ENCODE measurements at regions not wholly inside any gene's neighbourhood (a gene's known extent, or its start where the extent isn't known, plus 50 kb on each side); places are given as distances from the start of the nearest gene placed in this dataset.

DNA sequence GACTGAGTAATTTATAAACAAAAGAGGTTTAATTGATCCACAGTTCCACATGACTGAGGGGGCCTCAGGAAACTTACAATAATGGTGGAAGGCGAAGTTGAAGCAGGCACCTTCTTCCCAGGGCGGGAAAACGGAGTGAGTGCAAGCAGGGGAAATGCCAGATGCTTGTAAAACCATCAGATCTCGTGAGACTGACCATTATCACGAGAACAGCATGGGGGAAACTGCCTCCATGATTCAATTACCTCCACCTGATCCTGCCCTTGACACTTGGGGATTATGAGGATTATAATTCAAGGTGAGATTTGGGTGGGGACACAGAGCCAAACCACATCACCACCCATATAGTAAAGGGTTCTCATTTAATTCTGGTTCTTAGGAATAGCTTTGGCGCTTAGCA, 219.5 kb upstream of the ATP5MC3 start:
- FAIRE-seq: no peak
- Mint-ChIP-seq H3K9me3 (ENCODE audit: unreplicated experiment) (no peaks in the 10 kb centered on the region), H3K4me1 (ENCODE audit: low read depth, unreplicated experiment) (no peaks in the 10 kb centered on the region), H3K36me3 (ENCODE audit: low read depth, unreplicated experiment) (no peaks in the 10 kb centered on the region), H3K27ac (ENCODE audit: unreplicated experiment) (no peak overlapping the region), H3K4me3 (ENCODE audit: unreplicated experiment) (no peak overlapping the region), H3K27me3 (ENCODE audit: low read depth, unreplicated experiment) (peaks cover 6% of the 10 kb centered on the region)
- Histone ChIP-seq H3K79me2 (ENCODE audit: insufficient read depth, low read length) (no peaks in the 10 kb centered on the region), H2AFZ (ENCODE audit: low read depth, low read length) (no peak overlapping the region), H3K9ac (ENCODE audit: low read length) (no peak overlapping the region), H3K4me2 (ENCODE audit: low read length) (no peak overlapping the region), H3K4me1 (ENCODE audit: insufficient read depth, low read length) (no peaks in the 10 kb centered on the region), H3K4me3 (ENCODE audit: insufficient read depth, low read depth, low read length) (no peak overlapping the region), H3K9me3 (ENCODE audit: insufficient read depth, low read depth, low read length) (no peaks in the 10 kb centered on the region), H4K20me1 (ENCODE audit: insufficient read depth, low read length) (no peaks in the 10 kb centered on the region), H3K27ac (ENCODE audit: low read depth, low read length) (no peak overlapping the region), H3K36me3 (ENCODE audit: insufficient read depth, low read length) (no peaks in the 10 kb centered on the region), H3K27me3 (ENCODE audit: insufficient read depth, low read length) (no peaks in the 10 kb centered on the region)
- TF ChIP-seq, protein P1, sequence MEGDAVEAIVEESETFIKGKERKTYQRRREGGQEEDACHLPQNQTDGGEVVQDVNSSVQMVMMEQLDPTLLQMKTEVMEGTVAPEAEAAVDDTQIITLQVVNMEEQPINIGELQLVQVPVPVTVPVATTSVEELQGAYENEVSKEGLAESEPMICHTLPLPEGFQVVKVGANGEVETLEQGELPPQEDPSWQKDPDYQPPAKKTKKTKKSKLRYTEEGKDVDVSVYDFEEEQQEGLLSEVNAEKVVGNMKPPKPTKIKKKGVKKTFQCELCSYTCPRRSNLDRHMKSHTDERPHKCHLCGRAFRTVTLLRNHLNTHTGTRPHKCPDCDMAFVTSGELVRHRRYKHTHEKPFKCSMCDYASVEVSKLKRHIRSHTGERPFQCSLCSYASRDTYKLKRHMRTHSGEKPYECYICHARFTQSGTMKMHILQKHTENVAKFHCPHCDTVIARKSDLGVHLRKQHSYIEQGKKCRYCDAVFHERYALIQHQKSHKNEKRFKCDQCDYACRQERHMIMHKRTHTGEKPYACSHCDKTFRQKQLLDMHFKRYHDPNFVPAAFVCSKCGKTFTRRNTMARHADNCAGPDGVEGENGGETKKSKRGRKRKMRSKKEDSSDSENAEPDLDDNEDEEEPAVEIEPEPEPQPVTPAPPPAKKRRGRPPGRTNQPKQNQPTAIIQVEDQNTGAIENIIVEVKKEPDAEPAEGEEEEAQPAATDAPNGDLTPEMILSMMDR (IDR thresholded peaks at IDR 0.05; ENCODE audit: insufficient read depth, low read depth, low read length): no peak
- no peak for TF ChIP-seq EZH2 (IDR thresholded peaks at IDR 0.05; ENCODE audit: insufficient read depth, low read length)
- DNase-seq (ENCODE audit: low read depth): no peak

GRCh38 chr2:175399326-175399725, 217.8 kb upstream of the ATP5MC3 start:
- Histone ChIP-seq H3K27me3 (ENCODE audit: insufficient read depth, low read length) (no peaks in the 10 kb centered on the region), H3K4me3 (ENCODE audit: insufficient read depth, low read depth, low read length) (no peak overlapping the region), H3K4me2 (ENCODE audit: low read length) (no peak overlapping the region), H3K79me2 (ENCODE audit: insufficient read depth, low read length) (no peaks in the 10 kb centered on the region), H3K9ac (ENCODE audit: low read length) (no peak overlapping the region), H3K27ac (ENCODE audit: low read depth, low read length) (no peak overlapping the region), H3K4me1 (ENCODE audit: insufficient read depth, low read length) (no peaks in the 10 kb centered on the region), H3K9me3 (ENCODE audit: insufficient read depth, low read depth, low read length) (no peaks in the 10 kb centered on the region), H3K36me3 (ENCODE audit: insufficient read depth, low read length) (no peaks in the 10 kb centered on the region), H4K20me1 (ENCODE audit: insufficient read depth, low read length) (no peaks in the 10 kb centered on the region), H2AFZ (ENCODE audit: low read depth, low read length) (no peak overlapping the region)
- Mint-ChIP-seq H3K9me3 (ENCODE audit: unreplicated experiment) (no peaks in the 10 kb centered on the region), H3K4me3 (ENCODE audit: unreplicated experiment) (no peak overlapping the region), H3K36me3 (ENCODE audit: low read depth, unreplicated experiment) (no peaks in the 10 kb centered on the region), H3K27me3 (ENCODE audit: low read depth, unreplicated experiment) (peaks cover 6% of the 10 kb centered on the region), H3K4me1 (ENCODE audit: low read depth, unreplicated experiment) (no peaks in the 10 kb centered on the region), H3K27ac (ENCODE audit: unreplicated experiment) (no peak overlapping the region)
- DNase-seq (ENCODE audit: low read depth) (no peak), FAIRE-seq (no peak)
- TF ChIP-seq, protein P1 (IDR thresholded peaks at IDR 0.05; ENCODE audit: insufficient read depth, low read depth, low read length): no peak
- TF ChIP-seq EZH2 (IDR thresholded peaks at IDR 0.05; ENCODE audit: insufficient read depth, low read length): no peak

DNA sequence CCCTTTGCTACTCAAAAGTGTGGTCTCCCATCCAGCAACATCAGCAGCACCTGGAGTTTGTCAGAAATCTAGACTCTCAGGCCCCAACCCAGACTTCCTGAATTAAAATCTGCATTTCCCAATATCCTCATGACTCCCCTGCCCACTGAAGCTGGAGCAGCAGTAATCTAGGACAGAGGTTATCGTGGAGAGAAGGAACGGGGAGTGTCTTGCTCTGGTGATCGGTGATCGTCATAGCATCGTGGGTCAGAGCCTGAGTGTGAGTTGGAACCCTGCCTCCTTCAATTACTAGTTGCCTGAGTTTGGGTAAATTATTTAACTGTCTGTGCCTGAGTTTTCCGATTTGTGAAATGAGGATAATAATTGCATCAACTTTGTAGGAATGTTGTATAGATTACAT, 217.3 kb upstream of the ATP5MC3 start:
- no peaks in the 10 kb centered on the region for H3K36me3 Mint-ChIP-seq (ENCODE audit: low read depth, unreplicated experiment)

More for the DNA sequence above, 217.3 kb upstream of the ATP5MC3 start:
- Histone ChIP-seq H3K27me3 (ENCODE audit: insufficient read depth, low read length) (no peaks in the 10 kb centered on the region), H3K4me1 (ENCODE audit: insufficient read depth, low read length) (no peaks in the 10 kb centered on the region), H3K4me2 (ENCODE audit: low read length) (no peak overlapping the region), H2AFZ (ENCODE audit: low read depth, low read length) (no peak overlapping the region), H3K4me3 (ENCODE audit: insufficient read depth, low read depth, low read length) (no peak overlapping the region), H3K9ac (ENCODE audit: low read length) (no peak overlapping the region), H3K79me2 (ENCODE audit: insufficient read depth, low read length) (no peaks in the 10 kb centered on the region), H3K9me3 (ENCODE audit: insufficient read depth, low read depth, low read length) (no peaks in the 10 kb centered on the region), H4K20me1 (ENCODE audit: insufficient read depth, low read length) (no peaks in the 10 kb centered on the region), H3K36me3 (ENCODE audit: insufficient read depth, low read length) (no peaks in the 10 kb centered on the region), H3K27ac (ENCODE audit: low read depth, low read length) (no peak overlapping the region)
- DNase-seq (ENCODE audit: low read depth) (no peak), FAIRE-seq (no peak)
- Mint-ChIP-seq H3K4me3 (ENCODE audit: unreplicated experiment) (no peak overlapping the region), H3K4me1 (ENCODE audit: low read depth, unreplicated experiment) (no peaks in the 10 kb centered on the region), H3K27ac (ENCODE audit: unreplicated experiment) (no peak overlapping the region), H3K9me3 (ENCODE audit: unreplicated experiment) (no peaks in the 10 kb centered on the region), H3K27me3 (ENCODE audit: low read depth, unreplicated experiment) (peaks cover 6% of the 10 kb centered on the region)
- TF ChIP-seq EZH2 (IDR thresholded peaks at IDR 0.05; ENCODE audit: insufficient read depth, low read length): no peak
- TF ChIP-seq, protein P1 (IDR thresholded peaks at IDR 0.05; ENCODE audit: insufficient read depth, low read depth, low read length): no peak
